ENCODE measurements at regions not wholly inside any gene's neighbourhood (a gene's known extent, or its start where the extent isn't known, plus 50 kb on each side); places are given as distances from the start of the nearest gene placed in this dataset.

- no peak overlapping the region for H3K27ac Mint-ChIP-seq
- H3K27me3 Mint-ChIP-seq = no peaks in the 10 kb centered on the region
- DNase-seq (no peak), ATAC-seq (replicated peaks) (no peak)
- H3K36me3 Mint-ChIP-seq = no peaks in the 10 kb centered on the region
- no peaks in the 10 kb centered on the region for H3K9me3 Mint-ChIP-seq
- H3K4me1 Mint-ChIP-seq = no peaks in the 10 kb centered on the region
- no peak overlapping the region for H3K4me3 Mint-ChIP-seq
Observed at GRCh38 chr7:115672024-115672423, 358.5 kb downstream of the TFEC start.

GRCh38 chr7:115662676-115663075 is 367.9 kb downstream of the TFEC start:
- H3K4me3 Mint-ChIP-seq = no peak overlapping the region
- H3K9me3 Mint-ChIP-seq = no peaks in the 10 kb centered on the region
- DNase-seq (no peak), ATAC-seq (replicated peaks) (no peak)
- no peak overlapping the region for H3K27ac Mint-ChIP-seq
- H3K36me3 Mint-ChIP-seq = no peaks in the 10 kb centered on the region
- H3K4me1 Mint-ChIP-seq = no peaks in the 10 kb centered on the region
- no peaks in the 10 kb centered on the region for H3K27me3 Mint-ChIP-seq

- no peaks in the 10 kb centered on the region for H3K4me1 Mint-ChIP-seq
- ATAC-seq (replicated peaks) (no peak), DNase-seq (no peak)
- no peaks in the 10 kb centered on the region for H3K9me3 Mint-ChIP-seq
- no peak overlapping the region for H3K27ac Mint-ChIP-seq
- H3K4me3 Mint-ChIP-seq = no peak overlapping the region
- H3K36me3 Mint-ChIP-seq = no peaks in the 10 kb centered on the region
- H3K27me3 Mint-ChIP-seq = no peaks in the 10 kb centered on the region
Observed at GRCh38 chr7:115662120-115662519, 368.4 kb downstream of the TFEC start.

GRCh38 chr7:115658223-115658622 is 372.3 kb downstream of the TFEC start:
- DNase-seq (no peak), ATAC-seq (replicated peaks) (no peak)
- Mint-ChIP-seq H3K36me3 (no peaks in the 10 kb centered on the region), H3K27me3 (no peaks in the 10 kb centered on the region), H3K4me3 (no peak overlapping the region), H3K27ac (no peak overlapping the region), H3K9me3 (no peaks in the 10 kb centered on the region), H3K4me1 (no peaks in the 10 kb centered on the region)

GRCh38 chr7:115654384-115655214 is 376.0 kb downstream of the TFEC start:
- no peaks in the 10 kb centered on the region for H3K4me1 Mint-ChIP-seq
- peaks cover 0 to 2% of the 10 kb centered on the region in 2 donors for H3K9me3 Mint-ChIP-seq
- H3K36me3 Mint-ChIP-seq = no peaks in the 10 kb centered on the region
- DNase-seq = no peak
- H3K27ac Mint-ChIP-seq = no peak overlapping the region
- no peaks in the 10 kb centered on the region for H3K27me3 Mint-ChIP-seq
- no peak for ATAC-seq (replicated peaks)
- H3K4me3 Mint-ChIP-seq = no peak overlapping the region

GRCh38 chr7:115649429-115649828 is 381.1 kb downstream of the TFEC start:
- Mint-ChIP-seq H3K27me3 (no peaks in the 10 kb centered on the region), H3K9me3 (peaks cover 0 to 2% of the 10 kb centered on the region in 2 donors), H3K27ac (no peak overlapping the region), H3K36me3 (no peaks in the 10 kb centered on the region), H3K4me1 (no peaks in the 10 kb centered on the region), H3K4me3 (no peak overlapping the region)
- DNase-seq (no peak), ATAC-seq (replicated peaks) (no peak)

- Mint-ChIP-seq H3K9me3 (peaks cover 0 to 2% of the 10 kb centered on the region in 2 donors), H3K36me3 (no peaks in the 10 kb centered on the region), H3K27me3 (no peaks in the 10 kb centered on the region), H3K4me3 (no peak overlapping the region), H3K4me1 (no peaks in the 10 kb centered on the region), H3K27ac (no peak overlapping the region)
- no peak for ATAC-seq (replicated peaks)
- DNase-seq = no peak
Observed at GRCh38 chr7:115647712-115648111, 382.9 kb downstream of the TFEC start.

- Mint-ChIP-seq H3K4me3 (no peak overlapping the region), H3K27ac (no peak overlapping the region), H3K36me3 (no peaks in the 10 kb centered on the region), H3K9me3 (peaks cover 0 to 3% of the 10 kb centered on the region in 2 donors), H3K4me1 (no peaks in the 10 kb centered on the region), H3K27me3 (no peaks in the 10 kb centered on the region)
- ATAC-seq (replicated peaks) = no peak
- DNase-seq = no peak
Observed at GRCh38 chr7:115642194-115642593, 388.4 kb downstream of the TFEC start.

- no peak for DNase-seq
- Mint-ChIP-seq H3K4me1 (no peaks in the 10 kb centered on the region), H3K4me3 (no peak overlapping the region), H3K36me3 (no peaks in the 10 kb centered on the region), H3K9me3 (peaks cover 0 to 5% of the 10 kb centered on the region in 2 donors), H3K27me3 (no peaks in the 10 kb centered on the region), H3K27ac (no peak overlapping the region)
- ATAC-seq (replicated peaks) = no peak
Observed at GRCh38 chr7:115638853-115639252, 391.7 kb downstream of the TFEC start.

GRCh38 chr7:115637128-115637527 is 393.4 kb downstream of the TFEC start:
- DNase-seq (no peak), ATAC-seq (replicated peaks) (no peak)
- Mint-ChIP-seq H3K27me3 (no peaks in the 10 kb centered on the region), H3K9me3 (peaks cover 0 to 5% of the 10 kb centered on the region in 2 donors), H3K4me3 (no peak overlapping the region), H3K4me1 (no peaks in the 10 kb centered on the region), H3K36me3 (no peaks in the 10 kb centered on the region), H3K27ac (no peak overlapping the region)

- Mint-ChIP-seq H3K36me3 (no peaks in the 10 kb centered on the region), H3K27ac (no peak overlapping the region), H3K9me3 (peaks cover 0 to 2% of the 10 kb centered on the region in 2 donors), H3K4me3 (no peak overlapping the region), H3K4me1 (no peaks in the 10 kb centered on the region), H3K27me3 (no peaks in the 10 kb centered on the region)
- ATAC-seq (replicated peaks) (no peak), DNase-seq (no peak)
Observed at GRCh38 chr7:115635876-115636275, 394.7 kb downstream of the TFEC start.

- Mint-ChIP-seq H3K4me3 (no peak overlapping the region), H3K27ac (no peak overlapping the region), H3K4me1 (no peaks in the 10 kb centered on the region), H3K9me3 (peaks cover 0 to 2% of the 10 kb centered on the region in 2 donors), H3K36me3 (no peaks in the 10 kb centered on the region), H3K27me3 (no peaks in the 10 kb centered on the region)
- DNase-seq = no peak
- ATAC-seq (replicated peaks) = no peak
Observed at GRCh38 chr7:115635376-115635775, 395.2 kb downstream of the TFEC start.

GRCh38 chr7:115634633-115635032 is 395.9 kb downstream of the TFEC start:
- Mint-ChIP-seq H3K9me3 (peaks cover 0 to 2% of the 10 kb centered on the region in 2 donors), H3K27me3 (no peaks in the 10 kb centered on the region), H3K4me1 (no peaks in the 10 kb centered on the region), H3K36me3 (no peaks in the 10 kb centered on the region), H3K4me3 (no peak overlapping the region), H3K27ac (no peak overlapping the region)
- no peak for ATAC-seq (replicated peaks)
- no peak for DNase-seq

GRCh38 chr7:115632636-115633035 is 397.9 kb downstream of the TFEC start:
- peaks cover 0 to 2% of the 10 kb centered on the region in 2 donors for H3K9me3 Mint-ChIP-seq
- H3K4me1 Mint-ChIP-seq = no peaks in the 10 kb centered on the region
- H3K36me3 Mint-ChIP-seq = no peaks in the 10 kb centered on the region
- H3K27me3 Mint-ChIP-seq = no peaks in the 10 kb centered on the region
- ATAC-seq (replicated peaks) (no peak), DNase-seq (no peak)
- H3K4me3 Mint-ChIP-seq = no peak overlapping the region
- no peak overlapping the region for H3K27ac Mint-ChIP-seq

GRCh38 chr7:115631782-115632181 is 398.8 kb downstream of the TFEC start:
- ATAC-seq (replicated peaks) (no peak), DNase-seq (no peak)
- H3K9me3 Mint-ChIP-seq = no peaks in the 10 kb centered on the region
- no peaks in the 10 kb centered on the region for H3K4me1 Mint-ChIP-seq
- H3K36me3 Mint-ChIP-seq = no peaks in the 10 kb centered on the region
- no peaks in the 10 kb centered on the region for H3K27me3 Mint-ChIP-seq
- no peak overlapping the region for H3K4me3 Mint-ChIP-seq
- no peak overlapping the region for H3K27ac Mint-ChIP-seq

Data from stimulated activated naive B cell treated with anti-CD40 and anti-IgM and Interleukin-4, amounts not matched to agents 10 μg/mL and 1 μg/mL and 100 μg/mL, for 72 hours (primary cell).